ENCODE measurements at regions not wholly inside any gene's neighbourhood (a gene's known extent, or its start where the extent isn't known, plus 50 kb on each side); places are given as distances from the start of the nearest gene placed in this dataset.

DNA sequence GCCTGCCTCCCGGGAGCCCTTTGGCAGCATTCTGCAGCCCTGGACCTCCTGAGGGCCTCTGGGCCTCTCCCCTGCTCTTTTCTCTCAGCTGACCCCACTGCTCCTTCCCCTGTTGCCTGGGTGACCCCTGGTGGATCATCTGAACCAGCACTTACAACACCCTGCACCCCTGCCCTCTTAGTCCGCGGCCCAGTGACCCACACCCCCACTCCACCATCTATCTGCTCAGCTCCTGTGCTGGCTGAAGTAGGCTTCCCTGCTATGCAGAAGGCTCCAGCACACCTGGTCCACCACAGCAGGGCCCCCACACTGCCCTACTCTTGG, 74.0 kb downstream of the DMRTA2 start:
- H3K36me3 ChIP-seq (replicated peaks in 1 of 2; ENCODE audit: control insufficient read depth in 1 of 2, insufficient read depth in 2 of 2, low read length in 2 of 2): no peaks in the 10 kb centered on the region
- DNase-seq: no peak
- H3K9me3 Mint-ChIP-seq: peaks cover 0 to 3% (median 0%) of the 10 kb centered on the region in 7 donors
- WGBS (ENCODE audit: insufficient coverage): 52% methylated on average over 3 of the region's 3 CpGs
- intact Hi-C loops (cut with micrococcal nuclease): no loop called here
- no peaks in the 10 kb centered on the region for H3K36me3 Mint-ChIP-seq
- TF ChIP-seq, protein P1, sequence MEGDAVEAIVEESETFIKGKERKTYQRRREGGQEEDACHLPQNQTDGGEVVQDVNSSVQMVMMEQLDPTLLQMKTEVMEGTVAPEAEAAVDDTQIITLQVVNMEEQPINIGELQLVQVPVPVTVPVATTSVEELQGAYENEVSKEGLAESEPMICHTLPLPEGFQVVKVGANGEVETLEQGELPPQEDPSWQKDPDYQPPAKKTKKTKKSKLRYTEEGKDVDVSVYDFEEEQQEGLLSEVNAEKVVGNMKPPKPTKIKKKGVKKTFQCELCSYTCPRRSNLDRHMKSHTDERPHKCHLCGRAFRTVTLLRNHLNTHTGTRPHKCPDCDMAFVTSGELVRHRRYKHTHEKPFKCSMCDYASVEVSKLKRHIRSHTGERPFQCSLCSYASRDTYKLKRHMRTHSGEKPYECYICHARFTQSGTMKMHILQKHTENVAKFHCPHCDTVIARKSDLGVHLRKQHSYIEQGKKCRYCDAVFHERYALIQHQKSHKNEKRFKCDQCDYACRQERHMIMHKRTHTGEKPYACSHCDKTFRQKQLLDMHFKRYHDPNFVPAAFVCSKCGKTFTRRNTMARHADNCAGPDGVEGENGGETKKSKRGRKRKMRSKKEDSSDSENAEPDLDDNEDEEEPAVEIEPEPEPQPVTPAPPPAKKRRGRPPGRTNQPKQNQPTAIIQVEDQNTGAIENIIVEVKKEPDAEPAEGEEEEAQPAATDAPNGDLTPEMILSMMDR (IDR thresholded peaks at IDR 0.05): no peak
- H3K4me2 ChIP-seq (replicated peaks; ENCODE audit: extremely low read depth, low read length, poor library complexity, severe bottlenecking): no peak overlapping the region
- no peaks in the 10 kb centered on the region for H3K79me2 ChIP-seq (ENCODE audit: insufficient read depth, low read length)
- no peak overlapping the region for H3K4me3 Mint-ChIP-seq
- H3K4me3 ChIP-seq (replicated peaks in 1 of 3; ENCODE audit: low read depth in 2 of 3, low read length in 3 of 3): no peak overlapping the region
- H3K27me3 Mint-ChIP-seq (ENCODE audit: low read depth in 3 of 3): peaks cover 6 to 12% (median 8%) of the 10 kb centered on the region in 3 donors
- H3K9me3 ChIP-seq (replicated peaks in 1 of 2; ENCODE audit: control insufficient read depth in 1 of 2, insufficient read depth in 1 of 2, low read length in 2 of 2): no peaks in the 10 kb centered on the region
- no peak overlapping the region for H3K9ac ChIP-seq (ENCODE audit: insufficient read depth, low read length, poor library complexity, severe bottlenecking)
- H3K4me1 ChIP-seq (ENCODE audit: control insufficient read depth in 1 of 2, insufficient read depth in 2 of 2, low read length in 2 of 2): no peaks in the 10 kb centered on the region
- no peak overlapping the region for H2AFZ ChIP-seq (ENCODE audit: insufficient read depth, low read depth, low read length, poor library complexity, severe bottlenecking)
- no peaks in the 10 kb centered on the region for H3K27me3 ChIP-seq (ENCODE audit: control insufficient read depth in 2 of 2, insufficient read depth in 2 of 2, low read length in 2 of 2)
- no peaks in the 10 kb centered on the region for H3K4me1 Mint-ChIP-seq
- no peaks in the 10 kb centered on the region for H4K20me1 ChIP-seq (ENCODE audit: insufficient read depth, low read length)
- H3K27ac ChIP-seq (ENCODE audit: low read depth in 1 of 2, low read length in 2 of 2): no peak overlapping the region
- H3K27ac Mint-ChIP-seq: no peak overlapping the region

DNA sequence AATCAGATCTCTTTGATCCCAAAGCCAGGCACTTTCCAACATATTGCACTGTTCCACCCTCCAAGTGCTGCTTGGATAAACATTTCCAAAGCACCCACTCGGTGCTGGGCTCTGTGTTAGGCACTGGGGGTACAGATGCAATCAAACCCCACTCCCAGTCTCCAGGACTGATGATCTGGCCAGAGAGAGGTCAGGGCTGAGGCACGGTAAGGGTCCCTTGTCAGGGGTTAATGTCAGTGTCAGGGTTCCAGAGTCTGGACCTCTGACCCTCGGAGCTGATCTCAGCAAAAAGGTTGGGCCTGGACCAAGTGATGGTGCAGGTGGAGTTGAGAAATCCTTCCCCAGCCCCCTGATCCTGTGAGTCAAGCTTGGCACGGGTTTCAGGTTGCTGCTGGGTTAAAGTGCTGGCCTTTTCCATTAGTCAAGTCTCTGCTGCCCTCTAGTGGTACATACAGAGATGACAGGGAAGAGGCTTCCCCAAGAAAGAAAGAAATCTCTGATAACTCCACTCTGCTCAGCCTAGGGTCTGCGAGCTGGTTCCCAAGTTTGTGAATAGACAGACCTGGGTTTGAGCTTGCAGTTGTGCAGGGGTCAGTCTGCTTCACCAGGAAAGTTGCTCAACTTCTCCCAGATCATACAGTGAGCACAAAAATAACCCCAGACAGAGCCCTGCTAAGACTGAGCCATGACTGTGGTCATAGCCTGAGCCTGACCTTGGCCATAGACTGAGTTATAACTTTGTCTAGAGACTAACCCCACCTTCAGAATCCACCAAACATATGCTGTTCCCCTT, 74.6 kb downstream of the DMRTA2 start:
- intact Hi-C loops (cut with micrococcal nuclease): no loop called here
- no peaks in the 10 kb centered on the region for H4K20me1 ChIP-seq (ENCODE audit: insufficient read depth, low read length)
- H3K27me3 Mint-ChIP-seq (ENCODE audit: low read depth in 3 of 3): peaks cover 6 to 12% (median 8%) of the 10 kb centered on the region in 3 donors
- TF ChIP-seq, protein P1 (IDR thresholded peaks at IDR 0.05): peak; percentile 90
- peaks cover 0 to 3% (median 0%) of the 10 kb centered on the region in 7 donors for H3K9me3 Mint-ChIP-seq
- H3K9ac ChIP-seq (ENCODE audit: insufficient read depth, low read length, poor library complexity, severe bottlenecking): no peak overlapping the region
- no peak overlapping the region for H3K4me3 Mint-ChIP-seq
- peak; percentile 25 to 54 (median 49) for DNase-seq
- no peaks in the 10 kb centered on the region for H3K36me3 ChIP-seq (replicated peaks in 1 of 2; ENCODE audit: control insufficient read depth in 1 of 2, insufficient read depth in 2 of 2, low read length in 2 of 2)
- H3K4me1 ChIP-seq (ENCODE audit: control insufficient read depth in 1 of 2, insufficient read depth in 2 of 2, low read length in 2 of 2): no peaks in the 10 kb centered on the region
- no peaks in the 10 kb centered on the region for H3K4me1 Mint-ChIP-seq
- H3K79me2 ChIP-seq (ENCODE audit: insufficient read depth, low read length): no peaks in the 10 kb centered on the region
- WGBS (ENCODE audit: insufficient coverage): 34% methylated on average over 3 of the region's 5 CpGs
- H3K27ac Mint-ChIP-seq: peak overlapping the region in 1 of 7 donors; percentile 9
- no peak overlapping the region for H2AFZ ChIP-seq (ENCODE audit: insufficient read depth, low read depth, low read length, poor library complexity, severe bottlenecking)
- no peak overlapping the region for H3K4me2 ChIP-seq (replicated peaks; ENCODE audit: extremely low read depth, low read length, poor library complexity, severe bottlenecking)
- H3K27ac ChIP-seq (ENCODE audit: low read depth in 1 of 2, low read length in 2 of 2): no peak overlapping the region
- H3K27me3 ChIP-seq (ENCODE audit: control insufficient read depth in 2 of 2, insufficient read depth in 2 of 2, low read length in 2 of 2): no peaks in the 10 kb centered on the region
- H3K9me3 ChIP-seq (replicated peaks in 1 of 2; ENCODE audit: control insufficient read depth in 1 of 2, insufficient read depth in 1 of 2, low read length in 2 of 2): no peaks in the 10 kb centered on the region
- no peak overlapping the region for H3K4me3 ChIP-seq (replicated peaks in 1 of 3; ENCODE audit: low read depth in 2 of 3, low read length in 3 of 3)
- H3K36me3 Mint-ChIP-seq: no peaks in the 10 kb centered on the region

Measured in CD14-positive monocyte (primary cell).